NCI-H774 (cell line): ENCODE measurements at regions not wholly inside any gene's neighbourhood (a gene's known extent, or its start where the extent isn't known, plus 50 kb on each side); places are given as distances from the start of the nearest gene placed in this dataset.
"Not testable (repeated sequence)": the region's sequence is repeated elsewhere in the genome, so short reads cannot be mapped to it uniquely, and the experiment has no call there.

Experiments
- DNase-seq: peaks from one replicate; lab custom pipeline; 2025; lab: John Stamatoyannopoulos, UW

- not testable (repeated sequence) for DNase-seq
These were observed 60.8 kb upstream of the FAN1 start for GRCh38 chr15:30842798-30843472.

- not testable (repeated sequence) for DNase-seq
These were observed 58.2 kb upstream of the FAN1 start for GRCh38 chr15:30845536-30845935.
